MM.1S (cell line): ENCODE measurements at regions not wholly inside any gene's neighbourhood (a gene's known extent, or its start where the extent isn't known, plus 50 kb on each side); places are given as distances from the start of the nearest gene placed in this dataset.

ENCODE experiments used
- DNase-seq: peaks from one replicate; pipeline ENCODE4 v3.0.0-alpha.2; 2015
- H2AFZ ChIP-seq: fragments of 300-600 bp; sonication (generic); 2 replicates; pipeline ENCODE4 v1.6.0; 2016; ENCODE audit warnings: antibody characterized with exemption, low read length
- H3F3A ChIP-seq: fragments of 300-600 bp; sonication (generic); 2 replicates; pipeline ENCODE4 v1.6.1; 2016; ENCODE audit warnings: mild to moderate bottlenecking, antibody characterized with exemption, low read length, moderate library complexity, mixed read lengths; ENCODE audit not compliant: insufficient read depth
- H3K27ac ChIP-seq: fragments of 300-600 bp; sonication (generic); 2 replicates; pipeline ENCODE4 v1.5.1; 2016; ENCODE audit warnings: mild to moderate bottlenecking, low read length
- H3K27me3 ChIP-seq: fragments of 300-600 bp; sonication (generic); replicated peaks from 2 replicates; pipeline ENCODE4 v1.6.0; 2016; ENCODE audit warnings: low read length; ENCODE audit not compliant: insufficient read depth
- H3K36me3 ChIP-seq: fragments of 300-600 bp; sonication (generic); replicated peaks from 2 replicates; pipeline ENCODE4 v1.6.1; 2016; ENCODE audit warnings: mild to moderate bottlenecking, low read length, mixed read lengths; ENCODE audit not compliant: insufficient read depth
- H3K4me1 ChIP-seq: fragments of 300-600 bp; sonication (generic); 2 replicates; pipeline ENCODE4 v1.6.1; 2016; ENCODE audit warnings: low read length, mixed read lengths
- H3K4me2 ChIP-seq: fragments of 300-600 bp; sonication (generic); 2 replicates; pipeline ENCODE4 v1.6.0; 2016; ENCODE audit warnings: low read depth, low read length
- H3K4me3 ChIP-seq: fragments of 300-600 bp; sonication (generic); 2 replicates; pipeline ENCODE4 v1.5.1; 2016; ENCODE audit warnings: low read length, mixed read lengths
- H3K79me2 ChIP-seq: fragments of 300-600 bp; sonication (generic); 2 replicates; pipeline ENCODE4 v1.6.1; 2016; ENCODE audit warnings: mixed run types, low read length, mixed read lengths
- H3K9ac ChIP-seq: fragments of 300-600 bp; sonication (generic); 2 replicates; pipeline ENCODE4 v1.6.1; 2016; ENCODE audit warnings: low read length, mixed read lengths
- H3K9me2 ChIP-seq: fragments of 300-600 bp; sonication (generic); replicated peaks from 2 replicates; pipeline ENCODE4 v1.6.1; 2016; ENCODE audit warnings: mild to moderate bottlenecking, low read length, mixed read lengths; ENCODE audit not compliant: insufficient read depth
- H3K9me3 ChIP-seq: fragments of 300-600 bp; sonication (generic); replicated peaks from 2 replicates; pipeline ENCODE4 v1.6.1; 2016; ENCODE audit warnings: mild to moderate bottlenecking, low read length, mixed read lengths; ENCODE audit not compliant: insufficient read depth
- H4K20me1 ChIP-seq: fragments of 300-600 bp; sonication (generic); 2 replicates; pipeline ENCODE4 v1.6.1; 2016; ENCODE audit warnings: mild to moderate bottlenecking, low read length, moderate library complexity, mixed read lengths; ENCODE audit not compliant: insufficient read depth
- CTCF ChIP-seq: fragments of 300-600 bp; sonication (generic); IDR thresholded peaks from 2 replicates; pipeline ENCODE4 v1.5.1; 2016; ENCODE audit warnings: antibody characterized with exemption, low read length, mixed read lengths
- EZH2 ChIP-seq: fragments of 300-600 bp; sonication (generic); optimal IDR thresholded peaks from 2 replicates; pipeline ENCODE3; 2017; ENCODE audit warnings: low read depth, mild to moderate bottlenecking, antibody characterized with exemption, low read length, mixed read lengths
- EZH2phosphoT487 ChIP-seq: fragments of 300-600 bp; sonication (generic); IDR thresholded peaks from 2 replicates; pipeline ENCODE4 v1.6.1; 2018; ENCODE audit warnings: antibody characterized with exemption, low read length

GRCh38 chr11:92852946-92853345, 116.5 kb upstream of the MTNR1B start:
- Histone ChIP-seq H3K9ac (no peak overlapping the region), H3K27ac (no peak overlapping the region), H3K9me3 (no peaks in the 10 kb centered on the region), H3K36me3 (no peaks in the 10 kb centered on the region), H3K4me3 (no peak overlapping the region), H3K79me2 (no peaks in the 10 kb centered on the region), H4K20me1 (no peaks in the 10 kb centered on the region), H3K4me2 (no peak overlapping the region), H2AFZ (no peak overlapping the region), H3K4me1 (peaks cover 20% of the 10 kb centered on the region), H3K27me3 (no peaks in the 10 kb centered on the region), H3K9me2 (no peaks in the 10 kb centered on the region), H3F3A (no peaks in the 10 kb centered on the region)
- TF ChIP-seq EZH2 (no peak), CTCF (no peak), EZH2phosphoT487 (no peak)
- no peak for DNase-seq

- Histone ChIP-seq H3K4me1 (peaks cover 20% of the 10 kb centered on the region), H3K9me2 (no peaks in the 10 kb centered on the region), H3K9me3 (no peaks in the 10 kb centered on the region), H2AFZ (no peak overlapping the region), H3K27me3 (no peaks in the 10 kb centered on the region), H3K4me2 (no peak overlapping the region), H3K9ac (no peak overlapping the region), H3F3A (no peaks in the 10 kb centered on the region), H3K27ac (no peak overlapping the region), H3K79me2 (no peaks in the 10 kb centered on the region), H3K4me3 (no peak overlapping the region), H4K20me1 (no peaks in the 10 kb centered on the region), H3K36me3 (no peaks in the 10 kb centered on the region)
- DNase-seq, result no peak
- TF ChIP-seq CTCF, result no peak
- no peak for TF ChIP-seq EZH2
- TF ChIP-seq EZH2phosphoT487, result no peak
Observed at GRCh38 chr11:92854162-92854561, 115.3 kb upstream of the MTNR1B start.

GRCh38 chr11:92854952-92855351, 114.5 kb upstream of the MTNR1B start:
- no peak overlapping the region for H3K27ac ChIP-seq
- no peaks in the 10 kb centered on the region for H3K9me3 ChIP-seq
- H3K79me2 ChIP-seq, result no peaks in the 10 kb centered on the region
- no peaks in the 10 kb centered on the region for H3K27me3 ChIP-seq
- H3K9me2 ChIP-seq, result no peaks in the 10 kb centered on the region
- H3K4me3 ChIP-seq, result no peak overlapping the region
- H3K4me2 ChIP-seq, result peak overlapping the region; percentile 45
- peak; percentile 90 for DNase-seq
- TF ChIP-seq EZH2, result no peak
- no peak for TF ChIP-seq EZH2phosphoT487
- peak; percentile 46 for TF ChIP-seq CTCF
- no peaks in the 10 kb centered on the region for H3F3A ChIP-seq
- no peaks in the 10 kb centered on the region for H3K36me3 ChIP-seq
- no peak overlapping the region for H2AFZ ChIP-seq
- peaks cover 18% of the 10 kb centered on the region for H3K4me1 ChIP-seq
- H4K20me1 ChIP-seq, result no peaks in the 10 kb centered on the region
- no peak overlapping the region for H3K9ac ChIP-seq
